ENCODE measurements at regions not wholly inside any gene's neighbourhood (a gene's known extent, or its start where the extent isn't known, plus 50 kb on each side); places are given as distances from the start of the nearest gene placed in this dataset.

DNA sequence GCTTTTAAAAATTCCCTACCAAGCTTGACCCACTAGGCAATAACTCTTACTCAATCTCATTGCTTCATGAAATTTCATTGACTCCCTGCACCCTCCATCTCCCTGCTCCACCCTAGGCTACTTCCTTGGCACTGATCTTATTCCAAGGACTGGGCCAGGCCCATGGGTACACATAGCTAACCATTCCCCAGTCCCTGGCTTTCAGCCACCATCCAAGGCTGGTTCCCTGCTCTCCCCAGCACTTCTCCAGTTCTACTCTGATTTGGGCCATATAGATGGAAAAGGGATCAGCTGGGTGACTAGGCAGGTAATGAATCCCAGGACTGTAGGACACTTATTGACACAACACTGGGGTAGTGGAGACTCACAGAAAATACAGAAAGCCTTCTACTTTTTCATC is 88.1 kb upstream of the NEO1 start:
- H2AFZ ChIP-seq (ENCODE audit: low read length) = no peak overlapping the region
- H3K4me3 ChIP-seq (replicated peaks in 1 of 4; ENCODE audit: control extremely low read depth in 1 of 4, insufficient read depth in 1 of 4, low read depth in 3 of 4, low read length in 4 of 4) = no peak overlapping the region
- H3K9ac ChIP-seq (ENCODE audit: insufficient read depth, low read length) = no peak overlapping the region
- no peak overlapping the region for H3K4me2 ChIP-seq (ENCODE audit: extremely low read depth, insufficient read depth, low read length)
- no peak for DNase-seq (ENCODE audit: low read depth in 2 of 2)
- no peaks in the 10 kb centered on the region for H3K4me1 ChIP-seq (ENCODE audit: control insufficient read depth, extremely low read depth, insufficient read depth, low read length)
- H3K27ac ChIP-seq (ENCODE audit: insufficient read depth, low read length) = no peak overlapping the region
- no peaks in the 10 kb centered on the region for H3K79me2 ChIP-seq (ENCODE audit: control insufficient read depth, insufficient read depth, low read length)
- no peaks in the 10 kb centered on the region for H3K9me3 ChIP-seq (ENCODE audit: control insufficient read depth, insufficient read depth, low read depth, low read length)
- no peaks in the 10 kb centered on the region for H3K36me3 ChIP-seq (ENCODE audit: control insufficient read depth, insufficient read depth, low read length)
- H4K20me1 ChIP-seq (ENCODE audit: control insufficient read depth, extremely low read depth, insufficient read depth, low read length) = no peaks in the 10 kb centered on the region
- no peak for TF ChIP-seq EZH2 (IDR thresholded peaks at IDR 0.05; ENCODE audit: low read length, missing control alignments)
- TF ChIP-seq, protein P1, sequence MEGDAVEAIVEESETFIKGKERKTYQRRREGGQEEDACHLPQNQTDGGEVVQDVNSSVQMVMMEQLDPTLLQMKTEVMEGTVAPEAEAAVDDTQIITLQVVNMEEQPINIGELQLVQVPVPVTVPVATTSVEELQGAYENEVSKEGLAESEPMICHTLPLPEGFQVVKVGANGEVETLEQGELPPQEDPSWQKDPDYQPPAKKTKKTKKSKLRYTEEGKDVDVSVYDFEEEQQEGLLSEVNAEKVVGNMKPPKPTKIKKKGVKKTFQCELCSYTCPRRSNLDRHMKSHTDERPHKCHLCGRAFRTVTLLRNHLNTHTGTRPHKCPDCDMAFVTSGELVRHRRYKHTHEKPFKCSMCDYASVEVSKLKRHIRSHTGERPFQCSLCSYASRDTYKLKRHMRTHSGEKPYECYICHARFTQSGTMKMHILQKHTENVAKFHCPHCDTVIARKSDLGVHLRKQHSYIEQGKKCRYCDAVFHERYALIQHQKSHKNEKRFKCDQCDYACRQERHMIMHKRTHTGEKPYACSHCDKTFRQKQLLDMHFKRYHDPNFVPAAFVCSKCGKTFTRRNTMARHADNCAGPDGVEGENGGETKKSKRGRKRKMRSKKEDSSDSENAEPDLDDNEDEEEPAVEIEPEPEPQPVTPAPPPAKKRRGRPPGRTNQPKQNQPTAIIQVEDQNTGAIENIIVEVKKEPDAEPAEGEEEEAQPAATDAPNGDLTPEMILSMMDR (conservative IDR thresholded peaks at IDR 0.05 in 1 of 2, IDR thresholded peaks at IDR 0.05 in 1 of 2; ENCODE audit: low read depth in 1 of 2, low read length in 2 of 2) = no peak
- H3K27me3 ChIP-seq (ENCODE audit: control insufficient read depth, insufficient read depth, low read length) = no peaks in the 10 kb centered on the region

DNA sequence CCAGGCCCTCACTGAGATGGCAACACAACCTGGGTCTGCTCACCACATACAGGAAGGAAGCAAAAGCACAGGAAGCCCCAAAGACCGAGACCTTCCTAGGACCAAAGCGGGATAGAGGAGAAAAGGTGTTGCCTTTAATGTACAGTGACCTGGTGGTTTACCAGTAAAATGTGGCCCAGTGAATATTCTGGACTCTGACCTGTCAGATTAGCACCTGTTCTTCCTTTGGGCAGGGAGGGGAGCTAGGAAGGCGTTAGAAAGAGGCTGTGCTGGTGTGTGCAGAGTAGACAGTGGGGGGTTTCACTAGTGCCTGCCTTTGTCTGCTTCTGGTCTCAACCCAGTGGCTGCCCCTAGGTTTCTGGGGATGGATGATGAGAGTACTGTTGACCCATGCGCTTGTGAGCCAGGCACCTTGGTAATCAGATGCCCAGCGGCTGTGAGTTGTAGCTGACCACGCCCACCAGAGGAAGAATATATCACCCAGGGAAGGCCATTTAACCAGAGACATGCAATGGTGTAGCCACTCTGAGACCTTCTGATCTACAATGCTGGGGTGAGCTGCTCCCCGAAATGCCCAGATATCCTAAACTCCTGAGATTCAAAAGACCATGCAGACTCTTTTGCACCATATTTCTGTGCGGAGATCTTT is 90.1 kb upstream of the NEO1 start:
- TF ChIP-seq, protein P1 (conservative IDR thresholded peaks at IDR 0.05 in 1 of 2, IDR thresholded peaks at IDR 0.05 in 1 of 2; ENCODE audit: low read depth in 1 of 2, low read length in 2 of 2) = no peak
- no peak for TF ChIP-seq EZH2 (IDR thresholded peaks at IDR 0.05; ENCODE audit: low read length, missing control alignments)

DNA sequence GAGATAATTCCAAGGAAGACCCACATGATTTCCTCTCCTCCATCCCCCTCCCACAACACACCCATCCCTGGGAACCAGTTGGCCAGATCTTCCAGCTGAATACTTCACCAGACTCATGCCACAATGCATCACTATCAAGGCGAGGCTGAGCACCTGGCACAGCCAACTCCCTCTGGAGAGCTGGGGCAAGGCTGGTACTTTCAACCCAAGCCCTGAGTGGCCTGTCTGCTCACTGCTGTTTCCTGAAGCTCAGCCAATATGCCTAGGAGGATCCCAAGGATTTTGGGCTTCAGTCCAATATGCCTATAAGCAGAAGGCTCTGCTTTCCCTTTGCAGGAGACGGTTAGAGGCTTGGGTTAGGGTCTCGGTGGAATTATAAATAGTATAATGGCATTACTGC is 90.9 kb upstream of the NEO1 start:
- no peaks in the 10 kb centered on the region for H3K79me2 ChIP-seq (ENCODE audit: control insufficient read depth, insufficient read depth, low read length)
- no peaks in the 10 kb centered on the region for H3K9me3 ChIP-seq (ENCODE audit: control insufficient read depth, insufficient read depth, low read depth, low read length)
- TF ChIP-seq, protein P1 (conservative IDR thresholded peaks at IDR 0.05 in 1 of 2, IDR thresholded peaks at IDR 0.05 in 1 of 2; ENCODE audit: low read depth in 1 of 2, low read length in 2 of 2) = no peak
- no peak for TF ChIP-seq EZH2 (IDR thresholded peaks at IDR 0.05; ENCODE audit: low read length, missing control alignments)
- no peak overlapping the region for H3K4me3 ChIP-seq (replicated peaks in 1 of 4; ENCODE audit: control extremely low read depth in 1 of 4, insufficient read depth in 1 of 4, low read depth in 3 of 4, low read length in 4 of 4)
- DNase-seq (ENCODE audit: low read depth in 2 of 2) = no peak
- H3K4me2 ChIP-seq (ENCODE audit: extremely low read depth, insufficient read depth, low read length) = no peak overlapping the region
- no peak overlapping the region for H2AFZ ChIP-seq (ENCODE audit: low read length)
- H3K27me3 ChIP-seq (ENCODE audit: control insufficient read depth, insufficient read depth, low read length) = no peaks in the 10 kb centered on the region
- no peak overlapping the region for H3K9ac ChIP-seq (ENCODE audit: insufficient read depth, low read length)
- H3K36me3 ChIP-seq (ENCODE audit: control insufficient read depth, insufficient read depth, low read length) = no peaks in the 10 kb centered on the region
- no peak overlapping the region for H3K27ac ChIP-seq (ENCODE audit: insufficient read depth, low read length)
- no peaks in the 10 kb centered on the region for H3K4me1 ChIP-seq (ENCODE audit: control insufficient read depth, extremely low read depth, insufficient read depth, low read length)
- no peaks in the 10 kb centered on the region for H4K20me1 ChIP-seq (ENCODE audit: control insufficient read depth, extremely low read depth, insufficient read depth, low read length)

More for the DNA sequence above, 90.1 kb upstream of the NEO1 start:
- Histone ChIP-seq H3K9me3 (ENCODE audit: control insufficient read depth, insufficient read depth, low read depth, low read length) (no peaks in the 10 kb centered on the region), H3K4me2 (ENCODE audit: extremely low read depth, insufficient read depth, low read length) (no peak overlapping the region), H4K20me1 (ENCODE audit: control insufficient read depth, extremely low read depth, insufficient read depth, low read length) (no peaks in the 10 kb centered on the region), H3K9ac (ENCODE audit: insufficient read depth, low read length) (no peak overlapping the region), H3K4me3 (replicated peaks in 1 of 4; ENCODE audit: control extremely low read depth in 1 of 4, insufficient read depth in 1 of 4, low read depth in 3 of 4, low read length in 4 of 4) (no peak overlapping the region), H3K4me1 (ENCODE audit: control insufficient read depth, extremely low read depth, insufficient read depth, low read length) (no peaks in the 10 kb centered on the region), H3K27me3 (ENCODE audit: control insufficient read depth, insufficient read depth, low read length) (no peaks in the 10 kb centered on the region), H3K36me3 (ENCODE audit: control insufficient read depth, insufficient read depth, low read length) (no peaks in the 10 kb centered on the region), H3K79me2 (ENCODE audit: control insufficient read depth, insufficient read depth, low read length) (no peaks in the 10 kb centered on the region), H3K27ac (ENCODE audit: insufficient read depth, low read length) (no peak overlapping the region), H2AFZ (ENCODE audit: low read length) (no peak overlapping the region)
- no peak for DNase-seq (ENCODE audit: low read depth in 2 of 2)
